SU-DHL-6 (cell line): ENCODE measurements at regions not wholly inside any gene's neighbourhood (a gene's known extent, or its start where the extent isn't known, plus 50 kb on each side); places are given as distances from the start of the nearest gene placed in this dataset.

Source experiments
- H2AFZ ChIP-seq: fragments of 200-600 bp; sonication (generic); 2 replicates; pipeline ENCODE4 v1.6.1; 2014; ENCODE audit warnings: low read depth, mild to moderate bottlenecking, moderate library complexity, mixed read lengths, antibody characterized with exemption, low read length; ENCODE audit not compliant: severe bottlenecking
- H3F3A ChIP-seq: fragments of 200-600 bp; shearing (Covaris generic); 2 replicates; pipeline ENCODE4 v1.6.0; 2016; ENCODE audit warnings: antibody characterized with exemption, mild to moderate bottlenecking; ENCODE audit not compliant: insufficient read depth
- H3K27ac ChIP-seq: fragments of 200-600 bp; sonication (generic); 2 replicates; pipeline ENCODE4 v1.5.1; 2016; ENCODE audit warnings: low read depth, mild to moderate bottlenecking, low read length, moderate library complexity, mixed read lengths
- H3K27me3 ChIP-seq: fragments of 200-600 bp; sonication (generic), shearing (Covaris generic); 2 replicates; pipeline ENCODE4 v1.6.0; 2014; ENCODE audit warnings: mild to moderate bottlenecking, low read length
- H3K36me3 ChIP-seq: fragments of 200-600 bp; sonication (generic); 2 replicates; pipeline ENCODE4 v1.6.1; 2014; ENCODE audit warnings: mild to moderate bottlenecking, low read length, mixed read lengths
- H3K4me2 ChIP-seq: fragments of 300-600, 200-600 bp; shearing (Covaris generic), sonication (generic); 2 replicates; pipeline ENCODE4 v1.6.0; 2014; ENCODE audit warnings: low read length, low read depth, mild to moderate bottlenecking; ENCODE audit not compliant: poor library complexity, severe bottlenecking
- H3K4me3 ChIP-seq: fragments of 200-600 bp; sonication (generic); 2 replicates; pipeline ENCODE4 v1.5.1; 2014; ENCODE audit warnings: antibody characterized with exemption, low read length, mild to moderate bottlenecking, mixed read lengths; ENCODE audit not compliant: insufficient read depth, poor library complexity, severe bottlenecking
- H3K79me2 ChIP-seq: fragments of 200-600 bp; sonication (generic); 2 replicates; pipeline ENCODE4 v1.6.1; 2014; ENCODE audit warnings: mild to moderate bottlenecking, low read length, moderate library complexity; ENCODE audit not compliant: insufficient read depth
- H3K9ac ChIP-seq: fragments of 200-600 bp; sonication (generic); 2 replicates; pipeline ENCODE4 v1.7.0; 2014; ENCODE audit warnings: mild to moderate bottlenecking, low read length
- H3K9me2 ChIP-seq: fragments of 200-600 bp; sonication (generic); replicated peaks from 2 replicates; pipeline ENCODE4 v1.6.1; 2014; ENCODE audit warnings: low read length; ENCODE audit not compliant: insufficient read depth
- H3K9me3 ChIP-seq: fragments of 200-600 bp; sonication (generic); 2 replicates; pipeline ENCODE4 v1.6.1; 2014; ENCODE audit warnings: low read length, mixed read lengths; ENCODE audit not compliant: insufficient read depth
- H4K20me1 ChIP-seq: fragments of 200-600 bp; sonication (generic); 2 replicates; pipeline ENCODE4 v1.6.1; 2014; ENCODE audit warnings: low read depth, mild to moderate bottlenecking, antibody characterized with exemption, low read length, moderate library complexity, mixed read lengths
- CTCF ChIP-seq: fragments of 200-600 bp; sonication (generic); IDR thresholded peaks from one replicate; pipeline ENCODE4 v1.5.1; 2017; ENCODE audit warnings: antibody characterized with exemption, mild to moderate bottlenecking, low read length, moderate library complexity; ENCODE audit not compliant: insufficient read depth, poor library complexity, severe bottlenecking
- EZH2phosphoT487 ChIP-seq: fragments of 200-600 bp; sonication (generic), shearing (Covaris generic); conservative IDR thresholded peaks from 2 replicates; pipeline ENCODE4 v1.6.1; 2018; ENCODE audit warnings: mild to moderate bottlenecking, antibody characterized with exemption, low read length, moderate library complexity, mixed read lengths

- Histone ChIP-seq H4K20me1 (no peaks in the 10 kb centered on the region), H3K9ac (no peak overlapping the region), H3K27ac (no peak overlapping the region), H2AFZ (no peak overlapping the region), H3F3A (no peaks in the 10 kb centered on the region), H3K4me2 (no peak overlapping the region), H3K9me2 (no peaks in the 10 kb centered on the region), H3K27me3 (no peaks in the 10 kb centered on the region), H3K4me3 (no peak overlapping the region), H3K36me3 (no peaks in the 10 kb centered on the region), H3K9me3 (peaks cover 5% of the 10 kb centered on the region; the same call in 1 of the 2 replicates), H3K79me2 (no peaks in the 10 kb centered on the region)
- TF ChIP-seq CTCF = no peak
- TF ChIP-seq EZH2phosphoT487 = no peak
Observed at GRCh38 chr2:42863320-42863719, 70.9 kb upstream of the HAAO start.

DNA sequence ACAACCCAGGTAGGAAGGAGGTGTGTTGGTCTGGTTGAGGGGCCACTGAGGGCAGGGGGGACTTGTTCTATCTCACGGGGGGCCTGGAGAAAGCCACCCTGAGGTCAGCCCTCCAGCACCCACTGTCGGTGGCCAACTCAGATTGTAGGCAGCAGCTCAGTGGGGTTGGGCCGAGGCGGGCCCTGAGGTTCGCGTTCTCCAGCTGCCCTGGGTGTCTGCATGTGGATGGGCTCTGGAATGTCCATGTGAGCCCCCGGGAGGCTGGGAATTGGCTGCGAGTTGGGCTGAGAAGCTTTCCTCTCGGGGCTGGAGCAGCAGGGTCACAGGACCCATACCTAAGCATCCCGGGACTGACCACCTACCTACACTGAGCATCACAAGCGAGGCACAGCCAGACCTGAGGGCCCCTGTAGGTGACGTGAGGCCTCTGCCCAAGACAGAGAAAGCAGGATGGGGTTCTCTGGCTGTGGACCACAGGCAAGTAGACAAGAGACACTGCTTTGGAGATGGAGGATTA, 70.3 kb upstream of the HAAO start:
- H3K36me3 ChIP-seq = no peaks in the 10 kb centered on the region
- H3K79me2 ChIP-seq = no peaks in the 10 kb centered on the region
- H3K9me2 ChIP-seq = no peaks in the 10 kb centered on the region
- H3K9ac ChIP-seq = no peak overlapping the region
- H3K27me3 ChIP-seq = no peaks in the 10 kb centered on the region
- H3K9me3 ChIP-seq = no peaks in the 10 kb centered on the region
- no peak overlapping the region for H3K4me3 ChIP-seq
- no peak overlapping the region for H3K4me2 ChIP-seq
- TF ChIP-seq EZH2phosphoT487 (no peak), CTCF (no peak)
- no peak overlapping the region for H3K27ac ChIP-seq
- H3F3A ChIP-seq = no peaks in the 10 kb centered on the region
- H2AFZ ChIP-seq = no peak overlapping the region
- no peaks in the 10 kb centered on the region for H4K20me1 ChIP-seq

- Histone ChIP-seq H3K4me2 (no peak overlapping the region), H4K20me1 (no peaks in the 10 kb centered on the region), H3K27me3 (no peaks in the 10 kb centered on the region), H2AFZ (no peak overlapping the region), H3K79me2 (no peaks in the 10 kb centered on the region), H3K9ac (no peak overlapping the region), H3K9me3 (no peaks in the 10 kb centered on the region), H3K36me3 (no peaks in the 10 kb centered on the region), H3K4me3 (no peak overlapping the region), H3K27ac (no peak overlapping the region), H3K9me2 (no peaks in the 10 kb centered on the region), H3F3A (no peaks in the 10 kb centered on the region)
- TF ChIP-seq EZH2phosphoT487 (no peak), CTCF (no peak)
Observed at GRCh38 chr2:42861321-42861720, 68.9 kb upstream of the HAAO start.
